ENCODE measurements at regions not wholly inside any gene's neighbourhood (a gene's known extent, or its start where the extent isn't known, plus 50 kb on each side); places are given as distances from the start of the nearest gene placed in this dataset.

DNA sequence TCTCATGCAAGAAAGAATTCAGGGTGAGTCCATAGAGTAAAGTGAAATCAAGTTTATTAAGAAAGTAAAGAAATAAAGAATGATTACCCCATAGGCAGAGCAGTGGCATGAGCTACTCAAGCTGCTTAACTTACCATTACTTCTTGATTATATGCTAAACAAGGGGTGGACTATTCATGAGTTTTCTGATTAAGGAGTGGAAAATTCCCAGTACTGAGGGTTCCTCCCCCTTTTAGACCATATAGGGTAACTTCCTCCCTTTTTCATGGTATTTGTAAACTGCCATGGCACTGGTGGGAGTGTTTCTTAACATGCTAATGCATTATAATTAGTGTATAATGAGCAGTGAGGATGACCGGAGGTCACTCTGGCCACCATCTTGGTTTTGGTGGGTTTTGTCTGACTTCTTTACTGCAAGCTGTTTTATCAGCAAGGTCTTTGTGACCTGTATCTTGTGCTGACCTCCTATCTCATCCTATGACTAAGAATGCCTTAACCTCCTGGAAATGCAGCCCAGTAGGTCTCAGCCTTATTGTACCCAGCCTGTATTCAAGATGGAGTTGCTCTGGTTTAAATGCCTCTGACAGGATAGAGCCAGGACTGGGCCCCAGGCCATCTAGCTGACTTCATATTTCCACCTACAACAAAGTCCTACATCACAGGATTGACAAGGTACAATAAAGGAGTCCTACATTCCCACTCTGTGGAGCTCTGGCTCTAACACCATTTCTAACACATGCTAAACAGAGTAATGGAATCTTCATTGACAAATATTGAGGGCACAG lies 186.7 kb downstream of the NXNL2 start:
- TF ChIP-seq, protein P1, sequence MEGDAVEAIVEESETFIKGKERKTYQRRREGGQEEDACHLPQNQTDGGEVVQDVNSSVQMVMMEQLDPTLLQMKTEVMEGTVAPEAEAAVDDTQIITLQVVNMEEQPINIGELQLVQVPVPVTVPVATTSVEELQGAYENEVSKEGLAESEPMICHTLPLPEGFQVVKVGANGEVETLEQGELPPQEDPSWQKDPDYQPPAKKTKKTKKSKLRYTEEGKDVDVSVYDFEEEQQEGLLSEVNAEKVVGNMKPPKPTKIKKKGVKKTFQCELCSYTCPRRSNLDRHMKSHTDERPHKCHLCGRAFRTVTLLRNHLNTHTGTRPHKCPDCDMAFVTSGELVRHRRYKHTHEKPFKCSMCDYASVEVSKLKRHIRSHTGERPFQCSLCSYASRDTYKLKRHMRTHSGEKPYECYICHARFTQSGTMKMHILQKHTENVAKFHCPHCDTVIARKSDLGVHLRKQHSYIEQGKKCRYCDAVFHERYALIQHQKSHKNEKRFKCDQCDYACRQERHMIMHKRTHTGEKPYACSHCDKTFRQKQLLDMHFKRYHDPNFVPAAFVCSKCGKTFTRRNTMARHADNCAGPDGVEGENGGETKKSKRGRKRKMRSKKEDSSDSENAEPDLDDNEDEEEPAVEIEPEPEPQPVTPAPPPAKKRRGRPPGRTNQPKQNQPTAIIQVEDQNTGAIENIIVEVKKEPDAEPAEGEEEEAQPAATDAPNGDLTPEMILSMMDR (IDR thresholded peaks at IDR 0.05), result no peak
- TF ChIP-seq POLR2A (IDR thresholded peaks at IDR 0.05) (no peak), POLR2AphosphoS5 (IDR thresholded peaks at IDR 0.05) (no peak), EP300 (IDR thresholded peaks at IDR 0.05; ENCODE audit: low read depth) (no peak)

Measured in transverse colon (tissue), 4 donors.